ENCODE measurements at regions not wholly inside any gene's neighbourhood (a gene's known extent, or its start where the extent isn't known, plus 50 kb on each side); places are given as distances from the start of the nearest gene placed in this dataset.
"Not testable (repeated sequence)": the region's sequence is repeated elsewhere in the genome, so short reads cannot be mapped to it uniquely, and the experiment has no call there.

DNA sequence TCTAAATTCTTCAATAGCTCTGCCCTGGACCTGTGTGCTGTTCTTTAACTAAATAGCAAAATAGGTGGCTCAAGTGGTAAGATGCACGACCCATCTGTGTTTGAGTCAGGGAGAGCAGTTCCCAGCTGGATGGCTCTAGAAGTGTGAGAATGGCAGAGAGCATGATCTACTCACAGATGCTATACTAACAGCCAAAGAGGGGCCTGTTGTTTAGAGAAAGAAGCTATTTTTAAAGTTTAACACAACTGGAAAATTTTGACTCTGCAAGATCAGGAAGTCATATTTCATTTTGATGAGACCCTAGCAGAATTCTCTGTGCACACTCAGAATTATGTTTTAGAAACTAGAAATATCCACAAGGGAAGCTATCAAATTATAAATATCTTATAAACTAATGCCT, 87.4 kb upstream of the PIP4K2A start:
- H3K4me3 ChIP-seq (ENCODE audit: low read depth, low read length) = no peak overlapping the region
- no peak for DNase-seq (ENCODE audit: low read depth, low spot score)
- ChIA-PET POLR2A (interaction anchor here (0.6 kb wide), 1 partner anchor 1253 kb away, joined by 5 read pairs; no protein-coding TSS in a partner anchor), CTCF (interaction anchor here (0.9 kb wide), 1 partner anchor 15 kb away, joined by 3 read pairs; no protein-coding TSS in a partner anchor)
- TF ChIP-seq CTCF (IDR thresholded peaks at IDR 0.05; ENCODE audit: low read depth, low read length) = no peak
- H3K9me3 ChIP-seq (ENCODE audit: control insufficient read depth, insufficient read depth, low read length) = no peaks in the 10 kb centered on the region
- no peak overlapping the region for H3K27ac ChIP-seq (ENCODE audit: low read depth, low read length)
- no peaks in the 10 kb centered on the region for H3K27me3 ChIP-seq (ENCODE audit: control insufficient read depth, insufficient read depth, low read length)

GRCh38 chr10:22797796-22798195, 83.4 kb upstream of the PIP4K2A start:
- H3K4me3 ChIP-seq (ENCODE audit: low read depth, low read length); CTCF ChIA-PET; POLR2A ChIA-PET; DNase-seq (ENCODE audit: low read depth, low spot score); H3K27ac ChIP-seq (ENCODE audit: low read depth, low read length); H3K9me3 ChIP-seq (ENCODE audit: control insufficient read depth, insufficient read depth, low read length); H3K27me3 ChIP-seq (ENCODE audit: control insufficient read depth, insufficient read depth, low read length): not testable (repeated sequence)

DNA sequence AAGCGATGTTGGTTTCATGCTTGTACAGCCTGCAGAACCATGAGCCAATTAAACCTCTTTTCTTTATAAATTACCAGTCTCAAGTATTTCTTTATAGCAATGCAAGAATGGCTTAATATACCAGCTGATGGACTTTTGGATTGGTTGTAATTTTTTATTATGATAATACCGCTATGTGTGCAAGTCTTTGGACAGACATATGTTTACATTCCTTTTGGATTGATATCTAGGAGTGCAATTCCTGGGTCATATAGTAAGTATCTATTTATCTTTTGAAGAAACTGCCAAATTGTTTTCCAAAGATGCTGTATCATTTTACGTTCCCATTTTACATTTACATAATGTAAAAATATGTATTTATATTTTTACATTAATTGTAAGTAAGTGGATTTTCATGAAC, 81.2 kb upstream of the PIP4K2A start:
- TF ChIP-seq CTCF (IDR thresholded peaks at IDR 0.05; ENCODE audit: low read depth, low read length) = no peak
- Histone ChIP-seq H3K4me3 (ENCODE audit: low read depth, low read length) (no peak overlapping the region), H3K9me3 (ENCODE audit: control insufficient read depth, insufficient read depth, low read length) (no peaks in the 10 kb centered on the region), H3K27me3 (ENCODE audit: control insufficient read depth, insufficient read depth, low read length) (no peaks in the 10 kb centered on the region), H3K27ac (ENCODE audit: low read depth, low read length) (no peak overlapping the region)
- ChIA-PET CTCF (interaction anchor here (0.5 kb wide), 1 partner anchor 551 kb away, joined by 3 read pairs; no protein-coding TSS in a partner anchor), POLR2A (no interaction called here)
- no peak for DNase-seq (ENCODE audit: low read depth, low spot score)

GRCh38 chr10:22792161-22792560, 77.8 kb upstream of the PIP4K2A start:
- CTCF ChIA-PET = no interaction called here
- no peak overlapping the region for H3K27ac ChIP-seq (ENCODE audit: low read depth, low read length)
- H3K9me3 ChIP-seq (ENCODE audit: control insufficient read depth, insufficient read depth, low read length) = no peaks in the 10 kb centered on the region
- no peaks in the 10 kb centered on the region for H3K27me3 ChIP-seq (ENCODE audit: control insufficient read depth, insufficient read depth, low read length)
- POLR2A ChIA-PET = no interaction called here
- DNase-seq (ENCODE audit: low read depth, low spot score) = no peak
- no peak for TF ChIP-seq CTCF (IDR thresholded peaks at IDR 0.05; ENCODE audit: low read depth, low read length)
- H3K4me3 ChIP-seq (ENCODE audit: low read depth, low read length) = no peak overlapping the region

GRCh38 chr10:22791665-22792064, 77.3 kb upstream of the PIP4K2A start:
- Histone ChIP-seq H3K27me3 (ENCODE audit: control insufficient read depth, insufficient read depth, low read length) (no peaks in the 10 kb centered on the region), H3K4me3 (ENCODE audit: low read depth, low read length) (no peak overlapping the region), H3K27ac (ENCODE audit: low read depth, low read length) (no peak overlapping the region), H3K9me3 (ENCODE audit: control insufficient read depth, insufficient read depth, low read length) (no peaks in the 10 kb centered on the region)
- POLR2A ChIA-PET = no interaction called here
- no peak for DNase-seq (ENCODE audit: low read depth, low spot score)
- TF ChIP-seq CTCF (IDR thresholded peaks at IDR 0.05; ENCODE audit: low read depth, low read length) = no peak
- CTCF ChIA-PET = no interaction called here

- H3K4me3 ChIP-seq (ENCODE audit: low read depth, low read length) = no peak overlapping the region
- CTCF ChIA-PET = no interaction called here
- no peaks in the 10 kb centered on the region for H3K27me3 ChIP-seq (ENCODE audit: control insufficient read depth, insufficient read depth, low read length)
- no peaks in the 10 kb centered on the region for H3K9me3 ChIP-seq (ENCODE audit: control insufficient read depth, insufficient read depth, low read length)
- TF ChIP-seq CTCF (IDR thresholded peaks at IDR 0.05; ENCODE audit: low read depth, low read length) = no peak
- no peak for DNase-seq (ENCODE audit: low read depth, low spot score)
- H3K27ac ChIP-seq (ENCODE audit: low read depth, low read length) = no peak overlapping the region
- POLR2A ChIA-PET = no interaction called here
Observed at GRCh38 chr10:22784668-22785067, 70.3 kb upstream of the PIP4K2A start.
